GM12801 (cell line): ENCODE measurements at regions not wholly inside any gene's neighbourhood (a gene's known extent, or its start where the extent isn't known, plus 50 kb on each side); places are given as distances from the start of the nearest gene placed in this dataset.

Source experiments
- CTCF ChIP-seq: IDR thresholded peaks from one replicate; pipeline ENCODE4 v1.5.1; 2011; ENCODE audit warnings: control low read depth; ENCODE audit not compliant: insufficient read length; ENCODE audit errors: extremely low read depth

- TF ChIP-seq CTCF, result no peak
These were observed 177.5 kb downstream of the ANKRD50 start for GRCh38 chr4:124535003-124535402.

- TF ChIP-seq CTCF, result no peak
These were observed 175.6 kb downstream of the ANKRD50 start for GRCh38 chr4:124536946-124537345.

- no peak for TF ChIP-seq CTCF
These were observed 174.6 kb downstream of the ANKRD50 start for GRCh38 chr4:124537971-124538370.

GRCh38 chr4:124540014-124540413, 172.5 kb downstream of the ANKRD50 start:
- no peak for TF ChIP-seq CTCF

- TF ChIP-seq CTCF, result no peak
These were observed 170.7 kb downstream of the ANKRD50 start for GRCh38 chr4:124541652-124542420.

- no peak for TF ChIP-seq CTCF
These were observed 156.6 kb downstream of the ANKRD50 start for GRCh38 chr4:124555959-124556358.

- no peak for TF ChIP-seq CTCF
These were observed 148.4 kb downstream of the ANKRD50 start for GRCh38 chr4:124564121-124564520.

GRCh38 chr4:124565371-124565770, 147.2 kb downstream of the ANKRD50 start:
- TF ChIP-seq CTCF, result no peak
